ENCODE measurements at regions not wholly inside any gene's neighbourhood (a gene's known extent, or its start where the extent isn't known, plus 50 kb on each side); places are given as distances from the start of the nearest gene placed in this dataset.

DNA sequence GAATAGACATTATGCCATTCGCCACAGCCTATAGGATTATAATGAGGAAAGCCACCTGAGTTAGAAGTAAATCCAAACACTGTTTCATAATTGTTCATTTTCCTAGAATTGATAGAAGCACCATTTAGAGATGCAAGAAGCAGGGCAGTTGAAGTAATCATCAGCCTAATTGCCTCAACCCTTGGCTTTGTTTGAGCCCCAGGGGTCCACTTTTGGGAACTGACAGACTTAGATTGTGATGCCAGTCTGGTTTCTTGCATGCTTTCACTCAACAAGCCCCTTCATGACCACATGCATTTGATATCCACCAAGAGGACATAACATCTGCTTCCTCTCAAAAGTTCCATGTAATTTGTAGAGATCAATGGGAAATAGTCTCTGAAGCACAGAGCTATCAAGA, 97.2 kb upstream of the COL8A1 start:
- no peak for DNase-seq

GRCh38 chr3:99537416-99537815, 101.0 kb upstream of the COL8A1 start:
- DNase-seq: no peak

GRCh38 chr3:99536555-99537314, 101.7 kb upstream of the COL8A1 start:
- peak; percentile 53 for DNase-seq

DNA sequence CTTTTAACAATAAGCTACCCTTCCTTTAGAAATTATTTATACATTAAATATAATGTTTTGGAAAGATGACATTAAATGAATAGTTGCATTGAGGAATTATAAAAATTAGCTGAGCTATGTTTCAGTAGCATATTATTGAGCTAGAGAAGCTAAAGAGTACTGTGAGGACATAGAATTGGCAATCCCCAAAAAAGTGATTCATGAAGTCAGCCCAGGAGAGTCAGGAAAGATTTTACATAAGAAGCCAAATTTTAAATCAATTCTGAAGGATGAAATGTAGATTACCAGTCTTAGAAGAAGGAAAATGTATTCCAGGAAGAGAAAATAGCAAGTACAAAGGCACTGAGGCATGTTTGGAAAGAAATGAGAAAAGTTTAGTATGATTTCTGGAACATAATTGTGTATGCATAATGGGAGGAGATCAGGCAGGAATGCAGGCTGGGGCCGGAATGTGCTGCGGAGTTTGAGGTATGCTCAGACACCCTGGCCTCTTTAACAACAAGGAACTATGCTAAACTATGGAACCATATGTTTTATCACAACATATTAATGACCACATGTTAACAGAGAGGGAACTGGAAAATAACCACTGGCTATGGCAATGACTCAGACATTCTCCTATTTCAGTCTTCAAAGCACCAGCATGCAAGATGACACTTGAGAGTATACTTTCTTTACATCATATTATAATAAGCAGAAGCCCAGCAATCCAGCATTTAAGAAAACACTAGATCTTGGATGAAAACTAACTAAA, 103.3 kb upstream of the COL8A1 start:
- DNase-seq: peak; percentile 94

GRCh38 chr3:99532246-99532645, 106.1 kb upstream of the COL8A1 start:
- peak; percentile 78 for DNase-seq

DNA sequence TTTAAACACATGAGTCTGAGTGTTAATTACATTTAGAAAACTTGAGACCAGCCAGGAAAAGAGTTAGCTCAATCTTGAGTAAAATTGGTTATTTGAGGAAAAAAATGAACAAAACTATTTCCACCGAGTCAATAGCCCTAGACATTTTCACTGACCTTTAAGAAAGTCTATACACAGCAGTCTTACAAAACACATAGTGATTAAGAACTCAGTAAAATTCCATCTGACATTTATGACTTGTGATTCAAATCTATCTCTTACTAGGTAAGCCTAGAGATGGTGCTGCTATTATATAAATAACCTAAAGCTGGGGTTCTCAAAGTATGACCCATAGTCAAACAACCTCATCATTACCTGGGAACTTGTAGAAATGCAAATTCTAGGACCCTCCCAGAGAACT, 109.1 kb upstream of the COL8A1 start:
- no peak for DNase-seq

GRCh38 chr3:99526921-99527320, 111.5 kb upstream of the COL8A1 start:
- DNase-seq: peak; percentile 62

DNA sequence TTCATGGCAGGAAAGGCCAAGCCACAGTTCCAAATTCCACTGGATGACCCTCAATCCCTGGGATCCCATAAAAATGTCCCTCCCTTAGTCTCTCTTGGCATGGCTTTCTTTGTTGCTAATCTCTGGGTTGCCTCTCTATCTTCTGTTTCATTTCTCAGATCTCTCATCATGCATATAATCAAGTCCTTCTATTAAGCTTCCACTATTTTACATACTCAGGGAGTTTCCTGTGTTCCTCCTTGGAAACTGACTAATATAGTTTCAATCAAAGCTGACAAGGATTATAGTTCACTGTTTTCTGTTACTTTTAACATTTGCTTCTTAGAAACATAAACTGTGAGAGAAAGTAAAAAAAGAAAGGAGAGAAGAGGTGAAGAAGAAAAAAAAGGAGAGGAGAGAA, 113.8 kb upstream of the COL8A1 start:
- DNase-seq: no peak

- DNase-seq: no peak
Measured at GRCh38 chr3:99523431-99524127, 114.8 kb upstream of the COL8A1 start.

GRCh38 chr3:99522147-99522546, 116.2 kb upstream of the COL8A1 start:
- DNase-seq: no peak

DNA sequence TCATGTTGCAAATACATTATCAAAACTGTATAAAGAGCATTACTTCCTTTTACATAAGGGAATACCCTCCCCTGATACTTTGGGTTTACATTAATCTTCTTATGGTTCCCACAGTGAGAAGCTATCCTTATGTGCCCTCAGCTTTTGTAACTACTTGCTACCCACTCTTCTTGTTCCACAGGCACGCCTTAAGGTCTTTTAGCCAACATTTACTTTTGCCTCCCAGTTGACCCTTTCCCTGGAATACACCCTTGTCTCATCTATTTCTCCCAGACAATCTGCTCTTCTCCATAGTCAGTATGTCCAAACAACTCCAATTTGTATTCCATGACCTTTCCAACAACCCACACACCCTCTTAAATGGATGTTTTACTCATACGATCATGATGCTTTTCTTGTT, 116.8 kb upstream of the COL8A1 start:
- no peak for DNase-seq

GRCh38 chr3:99520513-99520912, 117.9 kb upstream of the COL8A1 start:
- DNase-seq: no peak

DNA sequence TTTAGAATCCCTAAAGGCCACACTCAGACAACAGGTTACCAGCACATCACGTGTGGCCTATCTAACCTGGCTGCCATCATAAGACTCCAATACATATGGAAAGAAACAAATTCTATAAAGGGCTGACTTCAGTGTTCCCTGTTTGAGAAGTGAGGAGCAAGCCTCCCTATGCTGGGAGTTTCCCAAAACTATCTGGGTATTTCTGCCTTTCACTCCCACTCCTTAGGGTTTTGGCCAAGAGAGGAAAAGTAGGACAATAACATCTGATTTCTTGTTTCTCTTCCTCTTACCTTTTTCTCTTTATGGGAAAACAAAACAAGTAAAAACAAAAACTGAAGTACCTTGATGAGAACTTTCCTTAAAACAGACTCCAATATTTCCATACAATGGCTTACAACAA, 121.5 kb upstream of the COL8A1 start:
- no peak for DNase-seq

- DNase-seq: no peak
Measured at GRCh38 chr3:99515891-99516290, 122.5 kb upstream of the COL8A1 start.

- DNase-seq: peak; percentile 93
Measured at GRCh38 chr3:99509224-99509623, 129.2 kb upstream of the COL8A1 start.

GRCh38 chr3:99508191-99508590, 130.2 kb upstream of the COL8A1 start:
- no peak for DNase-seq

- DNase-seq: peak; percentile 96
Measured at GRCh38 chr3:99505646-99506269, 132.6 kb upstream of the COL8A1 start.

DNA sequence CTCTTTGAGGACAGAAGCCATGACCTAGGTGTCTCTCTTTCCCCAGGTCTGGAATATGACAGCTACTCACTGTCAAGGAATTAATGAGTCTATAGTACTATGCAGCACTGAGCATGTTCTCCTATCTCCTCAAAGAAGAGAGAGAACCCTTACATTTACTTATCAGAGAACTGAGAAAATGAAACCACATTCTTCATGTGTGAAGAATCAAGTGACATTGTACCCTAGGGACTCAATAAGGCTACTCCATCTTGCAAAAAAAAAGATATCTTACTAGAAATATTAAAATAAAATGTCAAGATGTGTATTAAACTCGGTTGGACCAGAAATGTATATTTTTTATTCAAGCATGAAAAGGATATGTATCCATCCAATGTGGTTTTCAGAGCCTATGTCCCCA, 133.2 kb upstream of the COL8A1 start:
- DNase-seq: no peak

DNA sequence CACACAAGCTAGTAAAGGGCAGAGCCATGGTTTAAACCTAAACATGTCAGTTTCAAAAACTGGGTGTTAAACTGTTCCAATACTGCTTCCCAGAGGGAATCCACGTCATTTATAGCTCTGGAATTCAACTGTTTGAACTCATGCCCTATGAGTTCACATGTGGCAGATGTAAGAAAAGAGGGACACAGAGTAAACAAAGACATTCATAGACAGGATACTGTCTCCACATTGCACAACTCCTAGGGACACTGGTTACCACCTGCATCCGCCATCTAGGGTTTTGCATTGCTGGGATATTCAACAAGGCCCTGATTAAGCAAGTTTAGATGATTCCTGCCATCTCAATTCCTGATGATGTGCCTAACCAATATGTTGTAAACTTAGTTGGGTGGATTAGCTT, 134.1 kb upstream of the COL8A1 start:
- peak; percentile 57 for DNase-seq

DNA sequence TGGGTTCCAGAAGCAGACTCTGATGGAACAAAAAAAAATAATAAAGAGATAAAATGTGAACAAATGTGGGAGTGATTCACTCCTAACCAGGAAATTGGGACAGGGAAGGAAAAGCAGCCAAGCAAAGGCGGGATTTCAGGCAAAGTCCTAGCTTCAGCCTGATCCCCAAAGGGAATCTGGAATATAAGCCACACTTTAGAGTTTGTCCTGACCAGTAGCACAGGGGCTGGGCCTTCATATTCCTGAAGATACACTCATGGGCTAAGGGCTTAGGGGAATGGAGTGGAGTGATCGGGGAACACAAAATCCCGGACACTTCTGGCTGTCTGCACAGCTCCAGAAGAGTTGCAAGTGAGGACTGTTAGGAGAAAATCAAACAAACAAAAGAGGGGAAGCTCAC, 135.0 kb upstream of the COL8A1 start:
- DNase-seq: no peak

DNA sequence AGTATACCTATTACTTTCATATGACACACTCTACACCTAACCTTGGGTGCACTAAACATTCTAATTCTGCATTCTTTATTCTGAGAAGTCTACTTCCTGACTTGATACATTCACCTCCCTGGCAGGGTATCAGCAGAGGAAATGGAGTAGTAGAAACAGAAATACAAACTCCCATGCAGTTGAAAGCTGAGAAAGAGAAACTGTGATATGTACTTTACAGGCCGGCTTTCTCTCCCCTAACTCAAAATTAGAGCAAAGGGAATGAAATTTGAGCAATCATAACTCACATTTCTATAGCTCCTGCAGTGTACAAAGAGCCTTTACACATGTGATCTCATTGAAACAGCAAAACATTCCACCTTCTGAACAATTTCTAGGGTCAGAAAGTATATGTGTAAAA, 135.5 kb upstream of the COL8A1 start:
- DNase-seq: no peak

DNA sequence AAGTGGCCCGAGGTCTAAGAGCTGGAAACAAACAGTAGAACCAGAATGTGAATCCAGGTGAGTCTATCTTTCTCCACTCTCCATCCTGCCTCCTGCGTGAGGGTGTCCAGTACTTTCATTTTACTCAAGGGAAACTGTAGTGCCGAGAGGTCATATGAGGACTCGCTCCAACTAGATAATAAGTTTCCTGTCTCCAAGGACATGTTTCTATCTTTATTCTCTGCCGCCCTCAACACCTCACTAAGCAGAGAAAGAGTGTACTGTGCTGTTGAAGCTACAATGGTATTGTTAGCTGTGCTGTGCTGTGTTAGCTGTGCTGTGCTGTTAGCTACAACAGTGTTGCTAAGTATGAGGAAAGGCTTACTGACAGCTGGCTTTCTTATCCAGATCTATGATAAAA, 137.9 kb upstream of the COL8A1 start:
- DNase-seq: no peak
